ENCODE measurements at regions not wholly inside any gene's neighbourhood (a gene's known extent, or its start where the extent isn't known, plus 50 kb on each side); places are given as distances from the start of the nearest gene placed in this dataset.

GRCh38 chr6:14999106-14999505, 246.8 kb upstream of the JARID2 start:
- TF ChIP-seq POLR2A (IDR thresholded peaks at IDR 0.05; ENCODE audit: low read length) = no peak
- TF ChIP-seq GATA1 (IDR thresholded peaks at IDR 0.05; ENCODE audit: low read depth, low read length) = no peak

All from erythroblast (primary cell).